Thyroid gland (tissue), 4 donors: ENCODE measurements at regions not wholly inside any gene's neighbourhood (a gene's known extent, or its start where the extent isn't known, plus 50 kb on each side); places are given as distances from the start of the nearest gene placed in this dataset.
A peak's percentile ranks its signal among the peaks of the same experiment; 100 is the strongest.
"Not testable (repeated sequence)": the region's sequence is repeated elsewhere in the genome, so short reads cannot be mapped to it uniquely, and the experiment has no call there.

Experiments
- DNase-seq, 2 donors: peaks; one replicate each; pipeline ENCODE4 v3.0.0-alpha.2; 2019
- H3K27ac ChIP-seq, 3 donors: fragments of 200-600 bp; sonication (generic); 1 replicate in 2 of 3; 2 replicates in 1 of 3; pipeline ENCODE4 v1.5.1; 2016 to 2019; ENCODE audit warnings: mild to moderate bottlenecking in 1 of 3, moderate library complexity in 1 of 3
- H3K27me3 ChIP-seq: fragments of 200-600 bp; sonication (generic); one replicate; pipeline ENCODE4 v1.5.1; 2019
- H3K36me3 ChIP-seq, 2 donors: fragments of 200-600 bp; sonication (generic); one replicate each; pipeline ENCODE4 v1.5.1; 2016 to 2019
- H3K4me1 ChIP-seq, 2 donors: fragments of 200-600 bp; sonication (generic); one replicate each; pipeline ENCODE4 v1.5.1; 2017 to 2019
- H3K4me3 ChIP-seq, 3 donors: fragments of 200-600 bp; sonication (generic); replicated peaks in 1 of 3; 1 replicate in 2 of 3; 2 replicates in 1 of 3; pipeline ENCODE4 v1.5.1; 2016; ENCODE audit warnings: mild to moderate bottlenecking in 1 of 3
- H3K9me3 ChIP-seq: fragments of 200-600 bp; sonication (generic); one replicate; pipeline ENCODE4 v1.5.1; 2017
- CTCF ChIP-seq, 6 experiments: fragments of 200-600 bp in 3 of 6; fragments of 450-650 bp in 3 of 6; sonication (generic) in 3 of 6; IDR thresholded peaks; one replicate each; pipeline ENCODE4 v1.5.1; 2016 to 2019; ENCODE audit warnings: antibody characterized with exemption in 6 of 6, mild to moderate bottlenecking in 2 of 6, inconsistent platforms in 1 of 6, moderate library complexity in 1 of 6
- POLR2A ChIP-seq, 2 donors: fragments of 450-650 bp; IDR thresholded peaks; one replicate each; pipeline ENCODE4 v1.6.1; 2017; ENCODE audit warnings: antibody characterized with exemption in 2 of 2, mild to moderate bottlenecking in 2 of 2, moderate library complexity in 1 of 2
- WGBS, 2 donors: methylation state at CpG; one replicate each; pipeline ENCODE4 v1.1.5; 2017; 5-methylcytosine and 5-hydroxymethylcytosine counted together
- intact Hi-C: fragments of 100-400 bp; cut with DNase I; formaldehyde crosslinking; loops from one replicate; pipeline ENCODE4 v1.15.1; 2023

DNA sequence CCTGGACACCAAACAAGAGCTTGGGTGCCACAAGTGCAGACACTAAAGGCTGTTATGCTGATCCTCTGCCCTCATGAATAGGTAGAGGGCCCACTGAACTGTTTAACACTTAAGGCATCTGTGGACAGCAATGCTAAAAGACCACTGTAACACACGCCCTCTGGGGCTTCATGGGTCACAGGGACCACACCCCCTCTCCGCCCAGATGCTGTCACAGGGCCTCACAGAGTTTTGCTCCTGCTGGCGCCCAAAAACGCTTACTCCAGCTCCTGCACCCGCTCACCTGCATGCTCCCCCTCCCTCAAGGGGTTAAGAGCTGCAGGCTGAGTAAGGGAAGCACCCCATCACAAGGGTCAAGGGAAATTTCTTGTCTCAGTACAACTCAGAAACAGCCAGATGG is 141.8 kb upstream of the NUDT4 start:
- H3K4me3 ChIP-seq, result no peak overlapping the region
- peaks cover 14 to 29% of the 10 kb centered on the region in 2 donors for H3K4me1 ChIP-seq
- no peak overlapping the region for H3K27ac ChIP-seq
- intact Hi-C loops, result no loop called here
- WGBS, 2 donors, result 95 to 96% methylated on average over 5 of the region's 5 CpGs
- no peaks in the 10 kb centered on the region for H3K27me3 ChIP-seq
- H3K36me3 ChIP-seq, result no peaks in the 10 kb centered on the region
- no peak for DNase-seq
- no peak for TF ChIP-seq POLR2A (IDR thresholded peaks at IDR 0.05)
- no peak for TF ChIP-seq CTCF (IDR thresholded peaks at IDR 0.05)
- H3K9me3 ChIP-seq, result no peaks in the 10 kb centered on the region

DNA sequence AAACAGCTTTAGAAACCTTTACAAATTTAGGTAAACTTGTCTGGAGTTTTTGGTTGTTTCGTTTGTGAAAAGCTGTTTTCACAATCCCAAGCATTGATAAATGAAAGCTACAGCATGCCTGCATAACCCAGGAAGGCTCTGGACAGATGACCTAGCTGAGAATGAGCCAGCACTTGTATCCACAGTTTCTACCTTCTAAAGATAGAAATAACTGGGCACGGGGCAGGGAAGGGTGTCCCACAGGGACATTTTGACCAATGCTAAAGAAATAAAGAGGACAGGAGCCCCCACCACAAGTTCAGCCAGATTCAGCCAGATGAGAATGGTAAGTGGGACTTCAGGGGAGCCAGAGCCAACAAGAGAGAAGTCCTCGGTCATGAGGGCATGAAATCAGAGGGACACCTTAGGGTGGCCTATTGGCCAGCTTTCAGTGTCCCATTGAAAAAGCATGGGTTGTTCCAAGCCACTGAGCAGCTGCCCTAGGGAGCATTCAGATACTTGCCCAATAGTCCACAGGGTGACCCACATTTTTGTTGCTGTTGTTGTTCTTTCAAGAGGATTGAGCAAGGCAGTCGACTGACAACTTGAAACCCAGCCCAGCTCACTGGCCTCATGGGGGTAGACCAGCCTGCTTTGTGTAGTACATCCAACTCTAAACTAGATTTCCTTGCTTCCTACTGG is 140.3 kb upstream of the NUDT4 start:
- peak overlapping the region; percentile 57 to 85 (median 68) for H3K27ac ChIP-seq
- intact Hi-C loops, result no loop called here
- H3K9me3 ChIP-seq, result no peaks in the 10 kb centered on the region

GRCh38 chr12:93238512-93239262 is 139.0 kb upstream of the NUDT4 start:
- peak overlapping the region in 2 of 3 donors; percentile 68 to 74 for H3K27ac ChIP-seq
- H3K4me3 ChIP-seq, H3K36me3 ChIP-seq, intact Hi-C loops, H3K9me3 ChIP-seq, H3K27me3 ChIP-seq, DNase-seq: not testable (repeated sequence)
- WGBS, 2 donors, result 89 to 98% methylated on average over 6 of the region's 6 CpGs
- peaks cover 20 to 40% of the 10 kb centered on the region in 2 donors for H3K4me1 ChIP-seq

More for the DNA sequence above, 140.3 kb upstream of the NUDT4 start:
- peak; percentile 82 to 90 for DNase-seq
- Histone ChIP-seq H3K4me3 (no peak overlapping the region), H3K36me3 (no peaks in the 10 kb centered on the region), H3K4me1 (peaks cover 14 to 29% of the 10 kb centered on the region in 2 donors), H3K27me3 (no peaks in the 10 kb centered on the region)
- 32 to 33% methylated on average over 4 of the region's 4 CpGs for WGBS, 2 donors
- TF ChIP-seq POLR2A (IDR thresholded peaks at IDR 0.05) (no peak), CTCF (IDR thresholded peaks at IDR 0.05) (peak in 1 of 6 experiments; percentile 17)

DNA sequence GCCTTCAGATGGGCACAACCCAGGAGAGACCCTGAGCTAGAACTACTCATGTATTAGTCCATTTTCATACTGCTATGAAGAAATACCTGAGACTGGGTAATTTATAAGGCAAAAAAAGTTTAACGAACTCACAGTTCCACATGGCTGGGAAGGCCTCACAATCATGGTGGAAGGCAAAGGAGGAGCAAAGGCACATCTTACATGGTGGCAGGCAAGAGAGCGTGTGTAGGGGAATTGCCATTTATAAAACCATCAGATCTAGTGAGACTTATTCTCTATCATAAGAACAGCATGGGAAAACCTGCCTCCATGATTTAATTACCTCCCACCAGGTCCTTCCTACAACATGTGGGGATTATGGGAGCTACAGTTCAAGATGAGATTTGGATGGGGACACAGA is 137.9 kb upstream of the NUDT4 start:
- intact Hi-C loops, result loop anchor here (5.0 kb wide), 1 partner anchor 148 kb away; no protein-coding TSS in a partner anchor
- H3K9me3 ChIP-seq, result not testable (repeated sequence)

DNA sequence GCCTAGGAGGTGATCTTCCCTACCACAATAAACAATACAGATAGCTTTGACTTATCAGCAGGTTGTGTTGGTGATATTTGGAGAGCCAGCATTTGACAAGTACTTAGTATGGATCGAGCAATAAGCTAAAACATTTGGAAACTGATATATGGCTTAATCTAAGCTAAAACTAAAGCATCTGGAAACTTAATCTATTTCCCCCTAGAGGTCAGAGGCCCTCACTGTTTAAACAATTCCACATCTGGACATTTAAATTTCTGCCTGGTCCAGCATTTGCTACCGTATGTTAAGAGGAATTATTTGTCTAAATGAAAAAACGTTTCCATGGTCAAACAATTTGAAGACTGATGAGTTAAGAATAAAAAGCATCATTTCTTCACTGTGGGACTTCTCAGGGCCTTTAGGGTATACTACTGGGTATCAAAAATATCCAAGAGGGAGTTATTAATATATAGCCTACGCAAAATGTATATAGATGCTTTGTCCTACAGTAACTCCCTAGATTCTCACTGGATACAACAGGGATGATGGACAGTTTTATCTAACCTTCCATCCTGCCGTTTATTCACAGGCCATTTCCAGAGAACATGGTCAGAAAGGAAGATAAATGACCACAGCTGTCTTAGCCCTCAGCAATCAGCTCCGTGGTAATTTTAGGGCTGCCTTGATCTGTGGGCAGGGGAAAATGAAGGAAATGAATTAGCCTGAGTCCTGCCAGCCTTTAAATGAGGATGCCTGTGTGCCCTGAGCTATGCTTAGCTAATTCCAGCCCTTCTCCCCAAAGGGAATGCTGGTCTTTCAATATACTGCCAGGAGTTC is 135.4 kb upstream of the NUDT4 start:
- TF ChIP-seq CTCF (IDR thresholded peaks at IDR 0.05) (no peak), POLR2A (IDR thresholded peaks at IDR 0.05) (no peak)
- Histone ChIP-seq H3K9me3 (no peaks in the 10 kb centered on the region), H3K4me3 (no peak overlapping the region), H3K36me3 (no peaks in the 10 kb centered on the region), H3K4me1 (peaks cover 26 to 44% of the 10 kb centered on the region in 2 donors), H3K27ac (peak overlapping the region in 1 of 3 donors; percentile 76), H3K27me3 (no peaks in the 10 kb centered on the region)
- no peak for DNase-seq
- intact Hi-C loops, result loop anchor here (5.0 kb wide), 1 partner anchor 145 kb away; no protein-coding TSS in a partner anchor
- 73 to 79% methylated on average over 6 of the region's 6 CpGs for WGBS, 2 donors

More for the DNA sequence above, 137.9 kb upstream of the NUDT4 start:
- peaks cover 31 to 42% of the 10 kb centered on the region in 2 donors for H3K4me1 ChIP-seq
- not testable (repeated sequence) for H3K36me3 ChIP-seq, H3K27ac ChIP-seq, H3K4me3 ChIP-seq, DNase-seq, H3K27me3 ChIP-seq
- WGBS, 2 donors, result 96 to 97% methylated on average over 2 of the region's 2 CpGs
